ENCODE measurements at regions not wholly inside any gene's neighbourhood (a gene's known extent, or its start where the extent isn't known, plus 50 kb on each side); places are given as distances from the start of the nearest gene placed in this dataset.

- TF ChIP-seq CTCF (IDR thresholded peaks at IDR 0.05; ENCODE audit: control extremely low read depth, extremely low read depth, low read depth, missing control alignments) = no peak
- ChIA-PET CTCF (interaction anchor here (0.8 to 2.0 kb wide), 4 partner anchors 14 to 43 kb away, joined by 3 to 5 read pairs (median 4); no protein-coding TSS in a partner anchor), POLR2A (no interaction called here)
- DNase-seq (ENCODE audit: extremely low spot score) = no peak
Measured at GRCh38 chr5:54725391-54726280, 208.1 kb downstream of the SNX18 start.

- no peak for TF ChIP-seq CTCF (IDR thresholded peaks at IDR 0.05; ENCODE audit: control extremely low read depth, extremely low read depth, low read depth, missing control alignments)
- DNase-seq (ENCODE audit: extremely low spot score) = no peak
- POLR2A ChIA-PET = no interaction called here
- CTCF ChIA-PET = interaction anchor here (1.7 kb wide), 1 partner anchor 14 kb away, joined by 4 read pairs; no protein-coding TSS in a partner anchor
Measured at GRCh38 chr5:54722846-54723433, 205.4 kb downstream of the SNX18 start.

- TF ChIP-seq CTCF (IDR thresholded peaks at IDR 0.05; ENCODE audit: control extremely low read depth, extremely low read depth, low read depth, missing control alignments) = no peak
- CTCF ChIA-PET = no interaction called here
- POLR2A ChIA-PET = no interaction called here
- DNase-seq (ENCODE audit: extremely low spot score) = no peak
Measured at GRCh38 chr5:54721951-54722654, 204.5 kb downstream of the SNX18 start.

- TF ChIP-seq CTCF (IDR thresholded peaks at IDR 0.05; ENCODE audit: control extremely low read depth, extremely low read depth, low read depth, missing control alignments) = no peak
- CTCF ChIA-PET = interaction anchor here (1.9 kb wide), 1 partner anchor 10 kb away, joined by 4 read pairs; no protein-coding TSS in a partner anchor
- POLR2A ChIA-PET = no interaction called here
- DNase-seq (ENCODE audit: extremely low spot score) = no peak
Measured at GRCh38 chr5:54721116-54721515, 203.6 kb downstream of the SNX18 start.

- ChIA-PET POLR2A (no interaction called here), CTCF (interaction anchor here (1.9 to 2.0 kb wide), 2 partner anchors 9 to 11 kb away, joined by 4 read pairs; no protein-coding TSS in a partner anchor)
- DNase-seq (ENCODE audit: extremely low spot score) = no peak
- TF ChIP-seq CTCF (IDR thresholded peaks at IDR 0.05; ENCODE audit: control extremely low read depth, extremely low read depth, low read depth, missing control alignments) = no peak
Measured at GRCh38 chr5:54720341-54720740, 202.8 kb downstream of the SNX18 start.

All from GM10248 (cell line).